AG04449 (cell line): ENCODE measurements at regions not wholly inside any gene's neighbourhood (a gene's known extent, or its start where the extent isn't known, plus 50 kb on each side); places are given as distances from the start of the nearest gene placed in this dataset.

ENCODE experiments used
- CTCF ChIA-PET: fragments of 350-600 bp; formaldehyde crosslinking; extraction: SDS; loops from one replicate; lab custom pipeline; 2021; ENCODE audit warnings: antibody characterized with exemption; lab: Yijun Ruan, JAX
- POLR2A ChIA-PET: fragments of 400-600, 350-600 bp; formaldehyde crosslinking; extraction: SDS; loops from one replicate; lab custom pipeline; 2020; ENCODE audit warnings: antibody characterized with exemption, inconsistent platforms; lab: Yijun Ruan, JAX
- DNase-seq: peaks from one replicate; pipeline ENCODE4 v3.0.0-alpha.2; 2010; ENCODE audit warnings: low read depth, low spot score
- H3K4me3 ChIP-seq: 2 replicates; pipeline ENCODE4 v1.5.1; 2011; ENCODE audit warnings: low read depth, mild to moderate bottlenecking, control low read depth, low read length
- TF ChIP-seq, protein P1 (sequence below): IDR thresholded peaks from one replicate; pipeline ENCODE4 v1.5.1; 2011; ENCODE audit warnings: mild to moderate bottlenecking, moderate library complexity, low read length, control low read depth, inconsistent platforms; ENCODE audit not compliant: insufficient read depth; ENCODE audit errors: missing control alignments

DNA sequence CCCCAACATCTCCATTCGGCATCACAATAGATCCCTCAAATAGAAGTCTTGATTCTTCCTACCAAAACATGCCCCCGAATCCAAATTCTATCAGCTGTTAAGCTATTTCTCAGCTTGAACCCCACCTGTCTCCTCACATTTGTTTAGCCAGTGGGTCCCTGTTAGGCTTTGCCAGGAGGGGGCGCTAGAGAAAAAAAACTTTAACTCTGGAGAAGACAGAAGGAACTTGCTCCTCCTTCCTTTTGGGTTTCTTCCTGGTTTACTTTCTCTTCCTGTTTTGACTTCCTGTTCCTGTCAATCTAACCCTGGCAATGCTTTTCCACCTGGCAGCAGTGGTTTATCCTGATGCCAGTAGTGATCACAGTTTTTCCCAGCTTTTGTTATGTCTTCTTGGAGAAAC is 95.6 kb upstream of the KCNK1 start:
- TF ChIP-seq, protein P1, sequence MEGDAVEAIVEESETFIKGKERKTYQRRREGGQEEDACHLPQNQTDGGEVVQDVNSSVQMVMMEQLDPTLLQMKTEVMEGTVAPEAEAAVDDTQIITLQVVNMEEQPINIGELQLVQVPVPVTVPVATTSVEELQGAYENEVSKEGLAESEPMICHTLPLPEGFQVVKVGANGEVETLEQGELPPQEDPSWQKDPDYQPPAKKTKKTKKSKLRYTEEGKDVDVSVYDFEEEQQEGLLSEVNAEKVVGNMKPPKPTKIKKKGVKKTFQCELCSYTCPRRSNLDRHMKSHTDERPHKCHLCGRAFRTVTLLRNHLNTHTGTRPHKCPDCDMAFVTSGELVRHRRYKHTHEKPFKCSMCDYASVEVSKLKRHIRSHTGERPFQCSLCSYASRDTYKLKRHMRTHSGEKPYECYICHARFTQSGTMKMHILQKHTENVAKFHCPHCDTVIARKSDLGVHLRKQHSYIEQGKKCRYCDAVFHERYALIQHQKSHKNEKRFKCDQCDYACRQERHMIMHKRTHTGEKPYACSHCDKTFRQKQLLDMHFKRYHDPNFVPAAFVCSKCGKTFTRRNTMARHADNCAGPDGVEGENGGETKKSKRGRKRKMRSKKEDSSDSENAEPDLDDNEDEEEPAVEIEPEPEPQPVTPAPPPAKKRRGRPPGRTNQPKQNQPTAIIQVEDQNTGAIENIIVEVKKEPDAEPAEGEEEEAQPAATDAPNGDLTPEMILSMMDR, result no peak
- ChIA-PET CTCF (no interaction called here), POLR2A (no interaction called here)
- no peak for DNase-seq
- H3K4me3 ChIP-seq, result no peak overlapping the region

DNA sequence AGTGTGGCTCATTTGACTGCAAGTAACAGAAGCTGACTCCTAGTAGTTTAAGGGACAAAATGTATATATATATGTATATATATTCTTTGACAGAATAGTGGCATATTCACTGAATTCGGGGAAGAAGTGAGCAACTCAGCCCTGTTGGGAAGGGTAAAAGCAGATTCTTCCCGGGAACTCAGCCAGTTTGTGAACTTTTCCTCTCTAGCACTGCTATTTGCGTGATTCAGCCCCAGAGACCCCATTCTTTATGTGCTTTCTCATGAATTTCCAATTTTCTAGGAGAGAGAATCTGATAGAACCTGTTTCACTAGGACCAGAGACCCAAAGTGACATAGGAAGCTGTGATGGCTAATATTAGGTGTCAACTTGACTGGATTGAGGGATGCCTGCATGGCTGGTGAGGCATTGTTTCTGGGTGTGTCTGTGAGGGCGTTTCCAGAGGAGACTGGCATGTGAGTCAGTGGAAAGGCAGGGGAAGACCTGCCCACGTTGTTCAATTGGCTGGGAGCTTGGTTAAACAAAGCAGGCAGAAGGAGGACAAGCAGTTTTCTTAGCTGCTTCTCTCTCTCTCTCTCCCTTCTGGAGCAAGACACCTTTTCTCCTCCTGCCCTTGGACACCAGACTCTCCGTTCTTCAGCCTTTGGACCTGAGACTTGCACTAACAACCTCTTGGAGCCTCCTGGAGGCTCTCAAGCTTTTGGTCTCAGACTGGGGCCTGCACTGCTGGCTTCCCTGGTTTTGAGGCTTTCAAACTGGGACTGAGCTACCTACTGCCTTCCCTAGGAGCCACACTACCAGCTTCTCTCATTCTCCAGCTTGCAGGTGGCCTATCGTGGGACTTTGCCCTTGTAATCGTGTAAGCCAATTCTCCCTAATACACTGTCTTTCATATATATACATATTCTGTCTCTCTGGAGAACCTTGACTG is 93.4 kb upstream of the KCNK1 start:
- DNase-seq, result no peak
- ChIA-PET POLR2A (no interaction called here), CTCF (no interaction called here)
- no peak overlapping the region for H3K4me3 ChIP-seq
- TF ChIP-seq, protein P1, result no peak

DNA sequence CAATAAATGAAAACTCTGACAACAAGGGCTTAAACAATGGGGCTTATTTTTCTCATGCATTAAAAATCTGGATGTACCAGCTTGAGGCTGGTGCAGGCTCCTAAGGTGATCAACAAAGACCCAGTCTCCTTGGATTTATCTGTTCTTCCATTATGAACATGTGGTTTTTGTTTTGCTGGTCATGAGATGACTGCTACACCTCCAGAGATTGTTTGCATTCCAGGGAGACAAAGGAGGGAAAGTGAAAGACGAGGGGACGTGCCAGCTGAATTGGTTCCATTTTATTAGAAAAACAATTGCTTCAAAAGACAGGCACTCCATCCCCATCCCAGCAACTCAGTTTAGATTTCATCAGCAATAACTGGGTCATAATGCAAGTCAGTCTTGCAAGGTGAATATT is 90.9 kb upstream of the KCNK1 start:
- H3K4me3 ChIP-seq, result no peak overlapping the region
- TF ChIP-seq, protein P1, result no peak
- DNase-seq, result no peak
- CTCF ChIA-PET, result no interaction called here
- POLR2A ChIA-PET, result no interaction called here

DNA sequence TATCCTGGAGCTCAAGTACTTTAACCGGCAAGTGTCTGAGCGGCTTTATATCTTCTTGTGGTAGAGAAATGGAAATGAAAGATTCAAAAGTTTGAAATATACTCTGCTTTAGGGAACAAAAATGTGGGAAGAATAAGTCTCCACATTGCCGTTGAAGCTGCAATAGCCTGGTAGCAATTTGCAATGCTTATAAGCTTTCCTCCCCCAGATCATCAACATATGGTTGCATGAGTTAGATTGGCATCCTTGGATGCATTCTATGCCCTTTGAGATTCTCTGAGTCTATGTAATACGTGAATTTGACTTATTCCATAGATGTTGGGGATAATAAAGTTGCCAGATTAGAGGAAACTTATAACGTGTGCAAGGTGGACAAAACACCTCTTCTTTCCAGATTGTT is 86.1 kb upstream of the KCNK1 start:
- POLR2A ChIA-PET, result no interaction called here
- TF ChIP-seq, protein P1, result no peak
- CTCF ChIA-PET, result no interaction called here
- no peak overlapping the region for H3K4me3 ChIP-seq
- DNase-seq, result no peak

DNA sequence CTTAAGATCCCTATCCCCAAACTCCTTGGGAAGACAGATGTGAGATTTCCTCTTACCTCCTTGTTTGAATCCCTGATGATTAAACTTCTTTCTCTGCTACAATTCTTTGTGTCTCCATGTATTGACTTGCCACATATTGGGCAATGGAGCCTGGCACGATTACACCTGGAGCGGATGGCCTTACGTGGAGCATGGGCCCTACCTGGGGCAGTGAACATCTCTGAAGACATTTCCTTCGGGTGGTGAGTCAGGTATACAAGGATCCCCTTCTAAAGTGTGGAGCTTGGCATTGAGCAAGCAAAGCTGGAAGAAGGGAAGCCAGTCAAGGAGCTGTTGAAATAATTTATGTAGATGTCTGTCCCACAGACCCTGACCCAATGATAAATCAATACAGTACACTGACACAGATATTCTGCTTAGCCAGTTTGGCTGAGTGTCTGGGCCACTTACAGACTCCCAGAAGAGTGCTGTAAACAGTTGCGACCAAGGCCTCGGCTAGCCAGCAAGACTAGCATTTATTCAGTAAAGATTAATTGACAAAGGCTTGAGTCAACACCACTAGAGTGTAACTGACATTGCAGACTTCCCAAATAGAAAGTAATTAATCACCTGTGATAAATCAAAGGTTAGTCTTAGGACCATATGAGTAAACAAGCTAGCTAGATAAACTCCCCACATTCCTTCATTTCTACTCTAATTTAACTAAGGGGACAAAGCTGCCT is 83.1 kb upstream of the KCNK1 start:
- CTCF ChIA-PET, result no interaction called here
- TF ChIP-seq, protein P1, result no peak
- no peak overlapping the region for H3K4me3 ChIP-seq
- no peak for DNase-seq
- POLR2A ChIA-PET, result no interaction called here

DNA sequence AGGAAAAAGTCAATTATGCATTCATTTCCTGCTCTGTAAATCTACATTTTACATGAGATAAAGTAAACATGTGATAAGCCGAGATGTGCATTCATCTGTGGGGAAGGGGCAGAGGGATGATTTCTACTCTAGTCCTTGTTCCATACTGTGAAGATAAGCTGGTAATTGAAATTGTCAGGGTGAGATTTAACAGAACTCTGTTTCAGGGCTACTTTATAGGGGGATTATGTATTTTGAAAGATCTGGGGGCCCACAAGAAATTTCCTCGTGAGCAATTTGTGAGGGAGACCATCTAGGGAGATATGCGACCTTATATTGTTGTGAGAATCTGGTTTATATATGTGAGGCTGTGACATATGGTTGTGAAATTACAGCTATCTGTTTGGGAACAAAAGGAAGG is 73.1 kb upstream of the KCNK1 start:
- TF ChIP-seq, protein P1, result no peak
- H3K4me3 ChIP-seq, result no peak overlapping the region
- CTCF ChIA-PET, result no interaction called here
- POLR2A ChIA-PET, result no interaction called here
- DNase-seq, result no peak
